ENCODE measurements at regions not wholly inside any gene's neighbourhood (a gene's known extent, or its start where the extent isn't known, plus 50 kb on each side); places are given as distances from the start of the nearest gene placed in this dataset.

GRCh38 chr12:22740656-22741355 is 115.8 kb downstream of the ETNK1 start:
- in situ Hi-C loops (cut with MboI) (no loop called here), intact Hi-C loops (cut with micrococcal nuclease; ENCODE audit: unreplicated experiment) (no loop called here)
- Histone ChIP-seq H3K4me2 (ENCODE audit: control insufficient read depth, insufficient read depth) (no peak overlapping the region), H3K36me3 (ENCODE audit: control insufficient read depth in 2 of 2, insufficient read depth in 2 of 2, low read length in 1 of 2) (no peaks in the 10 kb centered on the region), H3K9ac (ENCODE audit: control insufficient read depth, insufficient read depth, low read length) (no peak overlapping the region), H3K9me3 (replicated peaks; ENCODE audit: control insufficient read depth, insufficient read depth, low read length) (no peaks in the 10 kb centered on the region), H4K20me1 (ENCODE audit: control insufficient read depth, insufficient read depth) (no peaks in the 10 kb centered on the region), H2AFZ (ENCODE audit: control insufficient read depth, low read depth, low read length) (no peak overlapping the region), H3K79me2 (ENCODE audit: control insufficient read depth, insufficient read depth, low read length) (no peaks in the 10 kb centered on the region), H3K4me1 (ENCODE audit: control insufficient read depth, insufficient read depth, low read length) (no peaks in the 10 kb centered on the region), H3K4me3 (no peak overlapping the region), H3K27ac (ENCODE audit: control insufficient read depth, insufficient read depth) (no peak overlapping the region), H3K27me3 (replicated peaks in 1 of 2; ENCODE audit: control insufficient read depth in 2 of 2, insufficient read depth in 2 of 2, low read length in 1 of 2) (no peaks in the 10 kb centered on the region)
- no peak for DNase-seq (ENCODE audit: low read depth, low spot score)
- ChIA-PET RAD21 (ENCODE audit: unreplicated experiment) (no interaction called here), CTCF (no interaction called here), POLR2A (no interaction called here), SMC1A (ENCODE audit: uncharacterized antibody, unreplicated experiment) (interaction anchor here (1.4 to 1.7 kb wide), 2 partner anchors 10 to 56 kb away, joined by 4 to 5 read pairs; no protein-coding TSS in a partner anchor)
- peak; percentile 65 for ATAC-seq
- no peak for TF ChIP-seq EED (IDR thresholded peaks at IDR 0.05; ENCODE audit: low read depth)
- TF ChIP-seq, protein P1, sequence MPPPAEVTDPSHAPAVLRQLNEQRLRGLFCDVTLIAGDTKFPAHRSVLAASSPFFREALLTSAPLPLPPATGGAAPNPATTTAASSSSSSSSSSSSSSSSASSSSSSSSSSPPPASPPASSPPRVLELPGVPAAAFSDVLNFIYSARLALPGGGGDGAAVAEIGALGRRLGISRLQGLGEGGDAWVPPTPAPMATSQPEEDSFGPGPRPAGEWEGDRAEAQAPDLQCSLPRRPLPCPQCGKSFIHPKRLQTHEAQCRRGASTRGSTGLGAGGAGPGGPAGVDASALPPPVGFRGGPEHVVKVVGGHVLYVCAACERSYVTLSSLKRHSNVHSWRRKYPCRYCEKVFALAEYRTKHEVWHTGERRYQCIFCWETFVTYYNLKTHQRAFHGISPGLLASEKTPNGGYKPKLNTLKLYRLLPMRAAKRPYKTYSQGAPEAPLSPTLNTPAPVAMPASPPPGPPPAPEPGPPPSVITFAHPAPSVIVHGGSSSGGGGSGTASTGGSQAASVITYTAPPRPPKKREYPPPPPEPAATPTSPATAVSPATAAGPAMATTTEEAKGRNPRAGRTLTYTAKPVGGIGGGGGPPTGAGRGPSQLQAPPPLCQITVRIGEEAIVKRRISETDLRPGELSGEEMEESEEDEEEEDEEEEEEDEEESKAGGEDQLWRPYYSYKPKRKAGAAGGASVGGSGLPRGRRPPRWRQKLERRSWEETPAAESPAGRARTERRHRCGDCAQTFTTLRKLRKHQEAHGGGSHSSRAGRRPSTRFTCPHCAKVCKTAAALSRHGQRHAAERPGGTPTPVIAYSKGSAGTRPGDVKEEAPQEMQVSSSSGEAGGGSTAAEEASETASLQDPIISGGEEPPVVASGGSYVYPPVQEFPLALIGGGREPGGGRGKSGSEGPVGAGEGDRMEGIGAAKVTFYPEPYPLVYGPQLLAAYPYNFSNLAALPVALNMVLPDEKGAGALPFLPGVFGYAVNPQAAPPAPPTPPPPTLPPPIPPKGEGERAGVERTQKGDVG (CRISPR knock-in tag; IDR thresholded peaks at IDR 0.05) = no peak
- TF ChIP-seq NFYB (IDR thresholded peaks at IDR 0.05; ENCODE audit: insufficient read depth, low read depth, low read length) = no peak
- no peak for TF ChIP-seq JUND (IDR thresholded peaks at IDR 0.05; ENCODE audit: low read depth, low read length)
- no peak for TF ChIP-seq PAX8 (IDR thresholded peaks at IDR 0.05)
- TF ChIP-seq CUX1 (IDR thresholded peaks at IDR 0.05; ENCODE audit: insufficient replicate concordance, low read depth, low read length) = no peak
- TF ChIP-seq, protein P2, sequence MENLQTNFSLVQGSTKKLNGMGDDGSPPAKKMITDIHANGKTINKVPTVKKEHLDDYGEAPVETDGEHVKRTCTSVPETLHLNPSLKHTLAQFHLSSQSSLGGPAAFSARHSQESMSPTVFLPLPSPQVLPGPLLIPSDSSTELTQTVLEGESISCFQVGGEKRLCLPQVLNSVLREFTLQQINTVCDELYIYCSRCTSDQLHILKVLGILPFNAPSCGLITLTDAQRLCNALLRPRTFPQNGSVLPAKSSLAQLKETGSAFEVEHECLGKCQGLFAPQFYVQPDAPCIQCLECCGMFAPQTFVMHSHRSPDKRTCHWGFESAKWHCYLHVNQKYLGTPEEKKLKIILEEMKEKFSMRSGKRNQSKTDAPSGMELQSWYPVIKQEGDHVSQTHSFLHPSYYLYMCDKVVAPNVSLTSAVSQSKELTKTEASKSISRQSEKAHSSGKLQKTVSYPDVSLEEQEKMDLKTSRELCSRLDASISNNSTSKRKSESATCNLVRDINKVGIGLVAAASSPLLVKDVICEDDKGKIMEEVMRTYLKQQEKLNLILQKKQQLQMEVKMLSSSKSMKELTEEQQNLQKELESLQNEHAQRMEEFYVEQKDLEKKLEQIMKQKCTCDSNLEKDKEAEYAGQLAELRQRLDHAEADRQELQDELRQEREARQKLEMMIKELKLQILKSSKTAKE (IDR thresholded peaks at IDR 0.05; ENCODE audit: low read depth, poor library complexity, severe bottlenecking) = no peak
- no TSS peak for BruUV-seq (replicated peaks)
- WGBS (ENCODE audit: insufficient coverage, insufficient replicate concordance, low lambda C conversion rate, missing lambda C conversion rate) = 16% methylated on average over 4 of the region's 4 CpGs
- no peak for FAIRE-seq
